ENCODE measurements at regions not wholly inside any gene's neighbourhood (a gene's known extent, or its start where the extent isn't known, plus 50 kb on each side); places are given as distances from the start of the nearest gene placed in this dataset.

- TF ChIP-seq USF2 (CRISPR knock-in tag; IDR thresholded peaks at IDR 0.05) (no peak), NR3C1 (CRISPR knock-in tag; conservative IDR thresholded peaks at IDR 0.05; ENCODE audit: low read depth) (no peak)
- TF ChIP-seq, protein P1, sequence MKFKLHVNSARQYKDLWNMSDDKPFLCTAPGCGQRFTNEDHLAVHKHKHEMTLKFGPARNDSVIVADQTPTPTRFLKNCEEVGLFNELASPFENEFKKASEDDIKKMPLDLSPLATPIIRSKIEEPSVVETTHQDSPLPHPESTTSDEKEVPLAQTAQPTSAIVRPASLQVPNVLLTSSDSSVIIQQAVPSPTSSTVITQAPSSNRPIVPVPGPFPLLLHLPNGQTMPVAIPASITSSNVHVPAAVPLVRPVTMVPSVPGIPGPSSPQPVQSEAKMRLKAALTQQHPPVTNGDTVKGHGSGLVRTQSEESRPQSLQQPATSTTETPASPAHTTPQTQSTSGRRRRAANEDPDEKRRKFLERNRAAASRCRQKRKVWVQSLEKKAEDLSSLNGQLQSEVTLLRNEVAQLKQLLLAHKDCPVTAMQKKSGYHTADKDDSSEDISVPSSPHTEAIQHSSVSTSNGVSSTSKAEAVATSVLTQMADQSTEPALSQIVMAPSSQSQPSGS (CRISPR knock-in tag; IDR thresholded peaks at IDR 0.05; ENCODE audit: borderline replicate concordance, low read depth), result no peak
Observed at GRCh38 chr2:230593765-230594164, 118.9 kb upstream of the CAB39 start.
